ENCODE measurements at regions not wholly inside any gene's neighbourhood (a gene's known extent, or its start where the extent isn't known, plus 50 kb on each side); places are given as distances from the start of the nearest gene placed in this dataset.

- no peak for TF ChIP-seq CTCF (IDR thresholded peaks at IDR 0.05; ENCODE audit: insufficient read depth, low read length, poor library complexity, severe bottlenecking)
- no peak for TF ChIP-seq EZH2phosphoT487 (conservative IDR thresholded peaks at IDR 0.05; ENCODE audit: low read length)
Measured at GRCh38 chr22:48607901-48608662, 1219.6 kb downstream of the BRD1 start.
